GM18867 (cell line): ENCODE measurements at regions not wholly inside any gene's neighbourhood (a gene's known extent, or its start where the extent isn't known, plus 50 kb on each side); places are given as distances from the start of the nearest gene placed in this dataset.
"Not testable (repeated sequence)": the region's sequence is repeated elsewhere in the genome, so short reads cannot be mapped to it uniquely, and the experiment has no call there.

ENCODE experiments used
- ATAC-seq: cut with Tn5 transposase; IDR thresholded peaks from one replicate; pipeline ENCODE4 v1.9.1; 2021; ENCODE audit warnings: mild to moderate bottlenecking, moderate library complexity; ENCODE audit not compliant: unreplicated experiment

DNA sequence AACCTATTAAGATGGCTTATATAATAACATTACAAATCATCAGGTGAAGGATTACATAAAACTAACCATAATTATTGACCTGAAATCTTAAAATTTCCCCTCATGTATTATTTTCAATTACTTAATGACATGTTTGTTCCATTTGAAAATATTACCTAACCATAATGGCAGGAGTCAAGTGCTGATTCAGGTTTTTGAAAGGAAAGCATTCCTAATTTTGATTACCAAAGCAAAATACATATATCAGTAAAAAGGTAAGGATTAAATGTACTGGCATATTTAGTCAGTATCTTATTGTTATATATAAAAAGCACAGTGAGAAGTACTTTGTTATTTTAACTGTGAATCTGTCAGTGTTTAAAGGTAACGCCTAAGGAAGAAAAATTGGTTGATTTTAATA is 960.0 kb upstream of the CNTN5 start:
- no peak for ATAC-seq

DNA sequence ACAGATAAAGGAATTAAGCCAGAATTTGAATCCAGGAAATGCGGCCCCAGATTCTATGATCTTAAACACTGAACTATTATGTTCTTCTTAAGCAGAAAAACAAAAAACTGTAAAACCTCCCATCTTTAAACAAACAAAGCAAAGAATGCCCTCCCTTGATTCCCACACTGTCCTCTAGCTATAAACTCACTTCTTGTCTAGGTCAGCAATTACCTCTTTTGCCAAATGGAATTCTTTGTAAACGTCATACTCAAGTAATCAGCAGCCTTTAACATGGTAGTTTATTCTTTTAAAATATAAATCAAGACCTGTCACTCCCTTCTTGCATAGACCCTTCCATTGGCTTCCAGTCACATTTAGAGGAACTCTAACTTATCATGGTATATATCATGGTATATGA is 958.9 kb upstream of the CNTN5 start:
- no peak for ATAC-seq

DNA sequence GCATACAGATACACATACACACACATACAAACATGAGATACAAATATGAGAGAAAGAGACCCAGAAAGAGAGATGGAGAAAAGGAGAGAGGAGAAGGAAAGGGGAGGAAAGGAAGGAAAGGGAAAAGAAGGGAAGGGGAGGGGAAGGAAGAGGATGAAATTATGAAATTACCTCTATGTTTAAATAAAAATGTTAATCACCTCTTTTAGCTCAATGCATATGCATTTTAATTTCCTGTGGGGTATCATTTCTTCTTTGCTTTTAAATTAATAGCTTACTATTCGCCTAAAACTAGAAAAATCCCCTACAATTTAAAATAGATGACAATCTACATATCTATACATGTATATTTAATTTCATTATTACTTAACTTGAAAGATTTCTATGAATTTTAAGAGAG is 958.0 kb upstream of the CNTN5 start:
- ATAC-seq: no peak

- ATAC-seq: no peak
Observed at GRCh38 chr11:98068251-98068650, 952.5 kb upstream of the CNTN5 start.

GRCh38 chr11:98069147-98069546 is 951.6 kb upstream of the CNTN5 start:
- ATAC-seq: not testable (repeated sequence)

DNA sequence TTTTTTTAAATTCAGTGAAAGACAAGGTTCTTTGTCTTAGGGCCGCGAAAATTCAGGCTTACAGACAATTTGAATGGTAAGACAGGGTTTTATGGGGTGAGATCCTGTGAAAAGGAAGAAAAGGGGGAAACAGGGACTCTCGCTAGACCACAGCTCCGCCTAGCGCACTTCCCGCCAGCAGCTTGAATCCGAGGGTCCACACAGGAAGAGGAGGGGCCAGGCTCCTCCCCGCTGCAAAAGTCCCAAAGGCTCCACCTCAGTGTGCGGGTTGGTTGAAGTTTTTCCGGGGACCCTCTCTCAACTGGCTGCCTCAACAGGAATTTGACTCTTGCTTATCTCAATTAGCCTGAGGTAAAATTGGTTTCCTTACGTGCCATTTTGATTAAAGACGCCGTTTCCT is 950.9 kb upstream of the CNTN5 start:
- ATAC-seq: no peak

- ATAC-seq: no peak
Observed at GRCh38 chr11:98090861-98091505, 929.8 kb upstream of the CNTN5 start.

DNA sequence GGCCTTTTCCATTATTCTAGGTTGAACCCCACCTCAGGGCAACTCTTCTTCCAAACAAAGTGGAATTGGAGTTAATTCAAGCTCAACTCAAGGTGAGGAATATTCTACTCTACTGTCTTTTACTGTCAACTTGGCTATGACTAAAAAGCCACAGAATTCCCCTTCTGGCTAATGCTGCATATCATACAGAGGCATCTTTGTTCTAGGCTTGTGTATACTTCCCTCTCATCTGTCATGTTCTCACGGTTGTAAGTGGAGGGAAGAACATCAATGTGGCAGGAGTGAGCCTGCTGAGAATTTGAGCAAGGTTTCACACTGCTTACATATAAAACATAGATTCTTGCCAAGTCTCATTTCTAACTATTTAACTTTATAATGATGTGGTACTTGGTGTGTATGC is 921.4 kb upstream of the CNTN5 start:
- ATAC-seq: no peak

GRCh38 chr11:98100689-98101088 is 920.1 kb upstream of the CNTN5 start:
- no peak for ATAC-seq

DNA sequence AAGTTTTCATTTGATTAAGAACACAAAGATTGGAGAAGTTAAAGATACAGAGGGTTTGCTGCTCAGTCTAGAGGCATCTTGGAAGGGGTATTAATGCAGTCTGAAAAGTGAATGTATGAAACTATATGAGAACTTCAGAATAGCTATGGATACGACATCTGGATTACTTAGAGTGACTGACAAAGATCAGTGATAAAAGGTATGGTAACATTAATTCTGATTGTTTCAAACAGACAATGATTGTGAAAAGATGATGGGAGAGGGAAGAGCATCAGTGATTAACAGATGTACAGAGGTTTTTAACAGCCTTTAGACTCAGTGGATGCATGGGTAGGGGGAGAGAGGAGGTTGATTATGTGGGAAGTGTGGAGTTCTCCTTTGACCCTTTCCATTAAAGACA is 919.4 kb upstream of the CNTN5 start:
- no peak for ATAC-seq

GRCh38 chr11:98104249-98104648 is 916.5 kb upstream of the CNTN5 start:
- no peak for ATAC-seq

DNA sequence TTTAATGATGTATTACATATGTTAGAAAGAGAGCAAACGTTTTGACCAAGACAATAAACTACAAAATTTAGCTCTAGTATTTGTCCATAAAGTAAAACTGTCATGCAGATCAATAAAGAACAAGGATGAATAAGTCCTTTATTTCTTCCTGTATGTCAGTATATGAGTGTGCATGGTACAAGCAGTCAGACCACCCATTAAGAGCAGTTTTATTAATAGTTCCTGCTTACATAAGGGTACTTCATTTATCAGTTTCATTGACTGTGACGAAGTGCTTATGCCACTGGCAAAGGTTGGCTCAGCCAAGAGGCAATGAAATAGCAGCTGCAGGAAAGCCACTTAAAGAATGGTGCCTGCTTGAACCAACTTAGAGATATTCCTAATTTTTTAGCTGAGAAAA is 913.0 kb upstream of the CNTN5 start:
- no peak for ATAC-seq

GRCh38 chr11:98110030-98110429 is 910.7 kb upstream of the CNTN5 start:
- no peak for ATAC-seq

GRCh38 chr11:98115873-98116272 is 904.9 kb upstream of the CNTN5 start:
- no peak for ATAC-seq

DNA sequence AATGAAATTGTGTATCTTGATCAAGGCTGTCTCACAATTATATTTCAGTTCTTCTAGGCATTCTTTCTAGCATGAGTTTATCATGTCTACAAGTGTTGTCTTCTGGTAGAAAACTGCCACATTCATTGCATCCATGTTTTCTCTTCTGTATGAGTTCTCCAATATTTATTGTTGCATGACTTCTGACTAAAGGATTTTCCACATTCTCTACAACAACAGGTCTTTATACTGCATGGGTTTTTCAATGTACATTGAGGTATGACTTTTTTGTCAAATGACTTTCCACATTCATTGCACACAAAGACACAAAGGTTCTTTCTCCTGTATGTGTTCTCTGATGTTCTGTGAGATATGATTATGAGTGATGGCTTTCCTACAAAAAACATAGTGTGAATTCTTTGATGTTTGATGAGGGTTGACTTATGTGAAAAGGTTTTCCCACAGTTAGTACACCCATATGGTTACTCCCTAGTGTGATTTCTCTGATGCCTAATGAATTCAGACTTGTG is 890.6 kb upstream of the CNTN5 start:
- ATAC-seq: no peak

DNA sequence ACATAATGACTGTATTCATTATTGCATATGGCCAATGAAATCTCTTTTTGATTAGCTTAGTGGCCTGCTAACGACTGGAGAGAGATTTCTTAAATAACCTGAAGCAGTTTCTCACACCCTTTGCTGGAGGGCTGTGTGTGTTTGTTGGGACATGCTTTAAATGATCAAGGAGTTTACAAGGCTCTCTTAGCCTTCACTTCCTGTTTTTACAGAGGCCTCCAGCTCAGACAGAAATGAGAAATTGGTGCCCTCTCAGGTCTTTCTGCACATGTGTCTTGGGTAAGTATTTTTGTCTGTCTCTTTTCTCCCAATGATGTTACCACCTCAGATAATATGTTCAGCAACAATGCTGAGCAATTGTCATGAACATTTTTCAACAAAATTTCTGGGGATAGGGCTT is 884.4 kb upstream of the CNTN5 start:
- no peak for ATAC-seq

DNA sequence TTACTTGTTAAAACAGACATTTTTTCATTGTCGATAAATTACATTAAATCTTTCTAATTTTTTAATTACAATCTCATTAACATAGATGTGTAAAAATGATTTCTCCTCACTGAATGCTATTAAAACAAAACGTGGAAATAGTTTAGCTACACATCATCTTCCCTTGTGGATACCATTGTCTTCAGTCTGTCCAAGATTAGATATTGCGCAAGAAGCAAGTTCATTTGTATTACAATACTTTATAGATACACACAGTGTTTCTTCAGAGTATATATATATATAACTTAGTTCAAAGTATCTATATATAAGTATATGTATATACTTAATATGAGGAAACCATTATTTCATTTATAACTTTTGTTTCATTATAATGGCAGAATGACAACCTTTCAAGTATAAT is 883.3 kb upstream of the CNTN5 start:
- no peak for ATAC-seq

- no peak for ATAC-seq
Observed at GRCh38 chr11:98143661-98144060, 877.1 kb upstream of the CNTN5 start.

GRCh38 chr11:98153752-98154151 is 867.0 kb upstream of the CNTN5 start:
- ATAC-seq: no peak

GRCh38 chr11:98155696-98156095 is 865.1 kb upstream of the CNTN5 start:
- ATAC-seq: no peak

GRCh38 chr11:98177925-98178324 is 842.8 kb upstream of the CNTN5 start:
- ATAC-seq: no peak

GRCh38 chr11:98180511-98180910 is 840.2 kb upstream of the CNTN5 start:
- ATAC-seq: no peak

GRCh38 chr11:98180921-98181320 is 839.8 kb upstream of the CNTN5 start:
- no peak for ATAC-seq
